NCI-H1092 treated with DMSO at 0.1 percent for 48 hours (cell line): ENCODE measurements at regions not wholly inside any gene's neighbourhood (a gene's known extent, or its start where the extent isn't known, plus 50 kb on each side); places are given as distances from the start of the nearest gene placed in this dataset.
"Not testable (repeated sequence)": the region's sequence is repeated elsewhere in the genome, so short reads cannot be mapped to it uniquely, and the experiment has no call there.

Experiments
- DNase-seq: peaks from one replicate; lab custom pipeline; 2025; lab: John Stamatoyannopoulos, UW

GRCh38 chr5:38645508-38645907 is 89.1 kb upstream of the LIFR start:
- no peak for DNase-seq

- no peak for DNase-seq
Observed at GRCh38 chr5:38648703-38649291, 92.4 kb upstream of the LIFR start.

GRCh38 chr5:38650540-38650939 is 94.1 kb upstream of the LIFR start:
- no peak for DNase-seq

GRCh38 chr5:38650946-38651345 is 94.5 kb upstream of the LIFR start:
- peak; percentile 16 for DNase-seq

- no peak for DNase-seq
Observed at GRCh38 chr5:38651806-38652205, 95.4 kb upstream of the LIFR start.

GRCh38 chr5:38653389-38653788 is 96.9 kb upstream of the LIFR start:
- DNase-seq: no peak

- no peak for DNase-seq
Observed at GRCh38 chr5:38655691-38656090, 99.2 kb upstream of the LIFR start.

- no peak for DNase-seq
Observed at GRCh38 chr5:38656568-38656967, 100.1 kb upstream of the LIFR start.

GRCh38 chr5:38657020-38657419 is 100.6 kb upstream of the LIFR start:
- no peak for DNase-seq

- DNase-seq: peak; percentile 99
Observed at GRCh38 chr5:38660194-38660668, 103.8 kb upstream of the LIFR start.

- DNase-seq: no peak
Observed at GRCh38 chr5:38662090-38662489, 105.6 kb upstream of the LIFR start.

- DNase-seq: no peak
Observed at GRCh38 chr5:38663249-38663648, 106.8 kb upstream of the LIFR start.

GRCh38 chr5:38666668-38667498 is 110.4 kb upstream of the LIFR start:
- peak; percentile 46 for DNase-seq

GRCh38 chr5:38667499-38667776 is 111.0 kb upstream of the LIFR start:
- DNase-seq: no peak

- DNase-seq: no peak
Observed at GRCh38 chr5:38669361-38669880, 113.0 kb upstream of the LIFR start.

- no peak for DNase-seq
Observed at GRCh38 chr5:38670066-38670465, 113.6 kb upstream of the LIFR start.

GRCh38 chr5:38670878-38671277 is 114.4 kb upstream of the LIFR start:
- DNase-seq: no peak

GRCh38 chr5:38672059-38672788 is 115.8 kb upstream of the LIFR start:
- DNase-seq: no peak

GRCh38 chr5:38673671-38674071 is 117.2 kb upstream of the LIFR start:
- DNase-seq: no peak

GRCh38 chr5:38675443-38675842 is 119.0 kb upstream of the LIFR start:
- no peak for DNase-seq

- DNase-seq: no peak
Observed at GRCh38 chr5:38677636-38678035, 121.2 kb upstream of the LIFR start.

- no peak for DNase-seq
Observed at GRCh38 chr5:38678076-38678475, 121.6 kb upstream of the LIFR start.

GRCh38 chr5:38678697-38679096 is 122.3 kb upstream of the LIFR start:
- not testable (repeated sequence) for DNase-seq
